Glomerular visceral epithelial cell (primary cell): ENCODE measurements at regions not wholly inside any gene's neighbourhood (a gene's known extent, or its start where the extent isn't known, plus 50 kb on each side); places are given as distances from the start of the nearest gene placed in this dataset.
"Not testable (repeated sequence)": the region's sequence is repeated elsewhere in the genome, so short reads cannot be mapped to it uniquely, and the experiment has no call there.

Source experiments
- DNase-seq: peaks from one replicate; pipeline ENCODE4 v3.0.0-alpha.2; 2016; ENCODE audit errors: extremely low spot score

GRCh38 chr4:75287738-75288517, 226.3 kb downstream of the RCHY1 start:
- DNase-seq, result no peak

DNA sequence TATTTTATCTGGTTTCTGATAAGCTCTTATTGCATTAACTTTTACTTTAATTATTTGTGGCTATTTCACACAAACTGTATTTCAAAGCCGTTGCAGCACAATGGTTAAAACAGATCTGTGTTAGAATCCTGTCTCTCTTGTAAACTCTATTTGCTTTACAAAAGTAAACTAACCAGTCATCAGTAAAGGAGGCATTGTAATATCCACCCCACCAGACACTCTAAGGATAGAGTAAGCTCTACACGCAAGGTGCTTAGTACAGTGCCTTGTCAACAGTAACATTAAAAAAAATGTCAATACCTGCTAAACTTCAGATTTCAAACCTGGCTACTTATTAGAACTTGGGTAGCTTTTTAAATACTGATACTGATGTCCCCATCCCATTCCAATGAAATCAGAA, 228.4 kb downstream of the RCHY1 start:
- DNase-seq, result no peak

- no peak for DNase-seq
These were observed 229.4 kb downstream of the RCHY1 start for GRCh38 chr4:75284831-75285230.

DNA sequence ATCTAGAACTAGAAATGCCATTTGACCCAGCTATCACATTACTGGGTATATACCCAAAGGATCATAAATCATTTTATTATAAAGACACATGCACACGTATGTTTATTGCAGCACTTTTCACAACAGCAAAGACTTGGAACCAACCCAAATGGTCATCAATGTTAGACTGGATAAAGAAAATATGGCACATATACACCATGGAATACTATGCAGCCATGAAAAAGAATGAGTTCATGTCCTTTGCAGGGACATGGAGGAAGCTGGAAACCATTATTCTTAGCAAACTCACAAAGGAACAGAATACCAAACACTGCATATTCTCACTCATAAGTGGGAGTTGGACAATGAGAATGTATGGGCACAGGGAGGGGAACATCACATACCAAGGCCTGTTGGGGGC, 233.7 kb downstream of the RCHY1 start:
- DNase-seq, result not testable (repeated sequence)

- DNase-seq, result no peak
These were observed 254.9 kb downstream of the RCHY1 start for GRCh38 chr4:75259306-75259705.

DNA sequence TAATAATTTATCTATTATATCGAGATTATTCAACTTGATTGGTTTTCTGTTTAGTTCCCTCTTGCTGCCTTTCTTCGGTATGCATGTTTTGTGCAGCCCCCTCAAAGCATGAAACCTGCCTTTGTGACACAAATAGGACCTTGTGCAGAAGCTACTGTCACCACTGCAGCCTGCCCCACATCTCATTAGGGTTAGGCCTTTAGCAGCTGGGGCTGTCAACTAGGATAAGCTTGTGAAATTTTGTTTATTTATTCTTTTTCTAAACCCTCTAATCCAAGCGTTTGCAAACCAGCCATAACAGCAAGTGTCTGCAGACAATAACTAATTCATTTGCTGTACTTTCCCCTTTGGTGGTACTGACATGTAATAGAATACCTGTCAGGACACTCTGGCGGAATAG, 258.9 kb downstream of the RCHY1 start:
- no peak for DNase-seq

- DNase-seq, result no peak
These were observed 259.5 kb downstream of the RCHY1 start for GRCh38 chr4:75254745-75255144.

DNA sequence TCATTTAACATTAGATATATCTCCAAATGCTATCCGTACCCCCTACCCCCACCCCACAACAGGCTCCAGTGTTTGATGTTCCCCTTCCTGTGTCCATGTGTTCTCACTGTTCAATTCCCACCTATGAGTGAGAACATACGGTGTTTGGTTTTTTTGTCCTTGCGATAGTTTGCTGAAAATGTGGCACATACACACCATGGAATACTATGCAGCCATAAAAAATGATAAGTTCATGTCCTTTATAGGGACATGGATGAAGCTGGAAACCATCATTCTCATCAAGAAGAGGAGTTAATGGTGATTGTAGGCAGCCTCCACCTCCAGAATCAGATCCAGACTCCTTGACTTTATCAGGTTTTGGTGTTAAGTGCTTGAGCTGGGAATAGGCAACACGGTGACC, 261.1 kb downstream of the RCHY1 start:
- DNase-seq, result not testable (repeated sequence)

- DNase-seq, result no peak
These were observed 262.7 kb downstream of the RCHY1 start for GRCh38 chr4:75251547-75251946.

GRCh38 chr4:75249739-75250138, 264.5 kb downstream of the RCHY1 start:
- DNase-seq, result no peak

- DNase-seq, result no peak
These were observed 265.3 kb downstream of the RCHY1 start for GRCh38 chr4:75248770-75249407.

DNA sequence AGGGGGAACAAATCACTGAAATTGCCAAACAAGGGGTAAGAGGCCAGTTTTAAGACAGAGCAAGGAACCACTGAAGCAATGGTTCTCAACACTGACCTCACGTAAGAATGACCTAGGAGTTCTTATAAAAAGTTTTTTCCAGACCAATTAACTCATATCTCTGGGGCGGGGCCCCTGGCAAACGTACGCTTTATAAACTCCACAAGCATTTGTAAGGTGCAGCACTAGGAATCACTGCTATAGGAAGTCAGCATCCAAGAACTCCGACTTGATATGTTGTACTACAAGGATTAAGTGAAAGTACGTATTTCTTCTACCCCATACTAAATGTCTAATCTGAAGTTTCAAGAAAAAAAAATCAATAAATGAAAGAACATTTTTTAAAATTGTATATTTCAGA, 269.9 kb downstream of the RCHY1 start:
- DNase-seq, result no peak

GRCh38 chr4:75243570-75243969, 270.6 kb downstream of the RCHY1 start:
- DNase-seq, result no peak

GRCh38 chr4:75235359-75235951, 278.7 kb downstream of the RCHY1 start:
- DNase-seq, result no peak

GRCh38 chr4:75232546-75232945, 281.7 kb downstream of the RCHY1 start:
- no peak for DNase-seq

GRCh38 chr4:75229806-75230570, 284.2 kb downstream of the RCHY1 start:
- DNase-seq, result no peak

GRCh38 chr4:75213480-75213879, 280.6 kb downstream of the PARM1 start:
- no peak for DNase-seq

GRCh38 chr4:75211422-75211821, 278.5 kb downstream of the PARM1 start:
- no peak for DNase-seq

DNA sequence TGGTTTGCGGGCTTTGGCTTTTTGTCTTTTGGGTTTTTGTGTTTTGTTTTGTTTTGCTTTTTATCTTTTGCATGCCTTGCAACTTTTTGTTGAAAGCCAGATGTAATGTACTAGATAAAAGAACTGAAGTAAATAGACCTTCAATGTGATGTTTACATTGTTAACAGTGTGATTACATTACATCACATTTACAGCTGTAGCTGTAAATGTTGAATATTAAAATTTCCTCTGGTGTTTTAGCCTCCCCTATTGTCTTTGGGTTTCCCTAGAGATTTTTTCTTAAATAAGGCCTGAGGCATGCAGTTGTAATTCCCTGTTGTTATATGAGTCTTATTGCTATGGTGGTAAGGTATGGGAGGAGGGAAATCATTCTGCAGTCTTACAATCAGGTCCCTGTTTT, 275.0 kb downstream of the PARM1 start:
- DNase-seq, result no peak

GRCh38 chr4:75195111-75195510, 262.2 kb downstream of the PARM1 start:
- no peak for DNase-seq

- DNase-seq, result no peak
These were observed 261.3 kb downstream of the PARM1 start for GRCh38 chr4:75194180-75194579.

DNA sequence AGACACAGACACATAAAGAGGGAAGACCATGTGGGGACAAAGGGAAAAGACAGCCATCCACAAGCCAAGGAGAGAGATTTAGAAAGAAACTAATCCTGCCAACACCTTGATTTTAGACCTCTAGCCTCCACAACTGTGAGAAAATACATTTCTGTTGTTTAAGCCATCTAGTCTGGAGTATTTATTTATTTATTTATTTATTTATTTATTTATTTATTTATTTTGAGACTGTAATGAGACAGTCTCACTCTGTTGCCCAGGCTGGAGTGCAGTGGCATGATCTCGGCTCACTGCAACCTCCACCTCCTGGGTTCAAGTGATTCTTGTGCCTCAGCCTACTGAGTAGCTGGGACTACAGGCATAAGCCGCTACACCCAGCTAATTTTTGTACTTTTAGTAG, 259.3 kb downstream of the PARM1 start:
- DNase-seq, result not testable (repeated sequence)
